ENCODE measurements at regions not wholly inside any gene's neighbourhood (a gene's known extent, or its start where the extent isn't known, plus 50 kb on each side); places are given as distances from the start of the nearest gene placed in this dataset.

GRCh38 chr11:45057938-45058646 is 88.3 kb upstream of the PRDM11 start:
- no peak for DNase-seq (ENCODE audit: extremely low read depth in 1 of 11, low read depth in 9 of 11, low spot score in 4 of 11)

GRCh38 chr11:45058647-45058950 is 87.8 kb upstream of the PRDM11 start:
- no peak for DNase-seq (ENCODE audit: extremely low read depth in 1 of 11, low read depth in 9 of 11, low spot score in 4 of 11)

GRCh38 chr11:45060707-45061106 is 85.7 kb upstream of the PRDM11 start:
- DNase-seq (ENCODE audit: extremely low read depth in 1 of 11, low read depth in 9 of 11, low spot score in 4 of 11): no peak

- DNase-seq (ENCODE audit: extremely low read depth in 1 of 11, low read depth in 9 of 11, low spot score in 4 of 11): no peak
Observed at GRCh38 chr11:45061641-45062040, 84.8 kb upstream of the PRDM11 start.

GRCh38 chr11:45062115-45062514 is 84.3 kb upstream of the PRDM11 start:
- DNase-seq (ENCODE audit: extremely low read depth in 1 of 11, low read depth in 9 of 11, low spot score in 4 of 11): no peak

- DNase-seq (ENCODE audit: extremely low read depth in 1 of 11, low read depth in 9 of 11, low spot score in 4 of 11): no peak
Observed at GRCh38 chr11:45062974-45063635, 83.3 kb upstream of the PRDM11 start.

- no peak for DNase-seq (ENCODE audit: extremely low read depth in 1 of 11, low read depth in 9 of 11, low spot score in 4 of 11)
Observed at GRCh38 chr11:45063669-45064068, 82.8 kb upstream of the PRDM11 start.

- DNase-seq (ENCODE audit: extremely low read depth in 1 of 11, low read depth in 9 of 11, low spot score in 4 of 11): no peak
Observed at GRCh38 chr11:45067966-45068365, 78.5 kb upstream of the PRDM11 start.

GRCh38 chr11:45071232-45071631 is 75.2 kb upstream of the PRDM11 start:
- DNase-seq (ENCODE audit: extremely low read depth in 1 of 11, low read depth in 9 of 11, low spot score in 4 of 11): no peak

- DNase-seq (ENCODE audit: extremely low read depth in 1 of 11, low read depth in 9 of 11, low spot score in 4 of 11): no peak
Observed at GRCh38 chr11:45073685-45074141, 72.7 kb upstream of the PRDM11 start.

GRCh38 chr11:45075519-45075918 is 70.9 kb upstream of the PRDM11 start:
- no peak for DNase-seq (ENCODE audit: extremely low read depth in 1 of 11, low read depth in 9 of 11, low spot score in 4 of 11)

GRCh38 chr11:45075952-45076351 is 70.5 kb upstream of the PRDM11 start:
- no peak for DNase-seq (ENCODE audit: extremely low read depth in 1 of 11, low read depth in 9 of 11, low spot score in 4 of 11)

- DNase-seq (ENCODE audit: extremely low read depth in 1 of 11, low read depth in 9 of 11, low spot score in 4 of 11): no peak
Observed at GRCh38 chr11:45076761-45077160, 69.7 kb upstream of the PRDM11 start.

GRCh38 chr11:45078236-45079074 is 68.0 kb upstream of the PRDM11 start:
- no peak for DNase-seq (ENCODE audit: extremely low read depth in 1 of 11, low read depth in 9 of 11, low spot score in 4 of 11)

- no peak for DNase-seq (ENCODE audit: extremely low read depth in 1 of 11, low read depth in 9 of 11, low spot score in 4 of 11)
Observed at GRCh38 chr11:45079075-45079444, 67.4 kb upstream of the PRDM11 start.

GRCh38 chr11:45079567-45079942 is 66.9 kb upstream of the PRDM11 start:
- DNase-seq (ENCODE audit: extremely low read depth in 1 of 11, low read depth in 9 of 11, low spot score in 4 of 11): no peak

- DNase-seq (ENCODE audit: extremely low read depth in 1 of 11, low read depth in 9 of 11, low spot score in 4 of 11): no peak
Observed at GRCh38 chr11:45079943-45080719, 66.3 kb upstream of the PRDM11 start.

GRCh38 chr11:45082744-45083543 is 63.5 kb upstream of the PRDM11 start:
- DNase-seq (ENCODE audit: extremely low read depth in 1 of 11, low read depth in 9 of 11, low spot score in 4 of 11): no peak
